NB4 (cell line): ENCODE measurements at regions not wholly inside any gene's neighbourhood (a gene's known extent, or its start where the extent isn't known, plus 50 kb on each side); places are given as distances from the start of the nearest gene placed in this dataset.

ENCODE experiments used
- MYC ChIP-seq: IDR thresholded peaks from 2 replicates; pipeline ENCODE4 v1.6.1; 2011; ENCODE audit warnings: low read depth, low read length
- POLR2A ChIP-seq: IDR thresholded peaks from 2 replicates; pipeline ENCODE4 v1.6.1; 2011; ENCODE audit warnings: mild to moderate bottlenecking; ENCODE audit not compliant: insufficient read length; ENCODE audit errors: extremely low read depth
- TF ChIP-seq, protein P1 (sequence below): IDR thresholded peaks from one replicate; pipeline ENCODE4 v1.5.1; 2012; ENCODE audit warnings: low read depth, low read length
- TF ChIP-seq, protein P2 (sequence below): IDR thresholded peaks from 2 replicates; pipeline ENCODE4 v1.6.1; 2011; ENCODE audit warnings: low read depth, low read length

DNA sequence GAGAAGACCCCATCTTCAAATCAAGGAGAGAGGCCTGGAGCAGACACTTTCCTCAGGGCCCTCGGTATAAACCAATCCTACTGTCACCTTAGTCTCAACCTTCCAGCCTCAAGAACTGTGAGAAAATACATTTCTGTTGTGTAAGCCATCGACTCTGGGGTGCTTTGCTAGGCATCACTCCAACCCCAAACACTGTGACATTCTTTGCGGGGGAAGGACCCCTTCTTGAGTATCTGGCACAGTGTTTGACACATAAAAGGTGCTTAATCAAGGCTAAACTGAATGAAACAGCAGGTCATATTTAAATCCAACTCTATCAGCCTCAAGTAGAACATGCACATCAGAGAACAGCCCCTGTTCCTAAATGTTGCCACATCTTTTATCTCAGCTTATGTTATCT is 558.1 kb downstream of the INSC start:
- TF ChIP-seq, protein P1, sequence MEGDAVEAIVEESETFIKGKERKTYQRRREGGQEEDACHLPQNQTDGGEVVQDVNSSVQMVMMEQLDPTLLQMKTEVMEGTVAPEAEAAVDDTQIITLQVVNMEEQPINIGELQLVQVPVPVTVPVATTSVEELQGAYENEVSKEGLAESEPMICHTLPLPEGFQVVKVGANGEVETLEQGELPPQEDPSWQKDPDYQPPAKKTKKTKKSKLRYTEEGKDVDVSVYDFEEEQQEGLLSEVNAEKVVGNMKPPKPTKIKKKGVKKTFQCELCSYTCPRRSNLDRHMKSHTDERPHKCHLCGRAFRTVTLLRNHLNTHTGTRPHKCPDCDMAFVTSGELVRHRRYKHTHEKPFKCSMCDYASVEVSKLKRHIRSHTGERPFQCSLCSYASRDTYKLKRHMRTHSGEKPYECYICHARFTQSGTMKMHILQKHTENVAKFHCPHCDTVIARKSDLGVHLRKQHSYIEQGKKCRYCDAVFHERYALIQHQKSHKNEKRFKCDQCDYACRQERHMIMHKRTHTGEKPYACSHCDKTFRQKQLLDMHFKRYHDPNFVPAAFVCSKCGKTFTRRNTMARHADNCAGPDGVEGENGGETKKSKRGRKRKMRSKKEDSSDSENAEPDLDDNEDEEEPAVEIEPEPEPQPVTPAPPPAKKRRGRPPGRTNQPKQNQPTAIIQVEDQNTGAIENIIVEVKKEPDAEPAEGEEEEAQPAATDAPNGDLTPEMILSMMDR = no peak
- TF ChIP-seq POLR2A (no peak), MYC (no peak)
- TF ChIP-seq, protein P2, sequence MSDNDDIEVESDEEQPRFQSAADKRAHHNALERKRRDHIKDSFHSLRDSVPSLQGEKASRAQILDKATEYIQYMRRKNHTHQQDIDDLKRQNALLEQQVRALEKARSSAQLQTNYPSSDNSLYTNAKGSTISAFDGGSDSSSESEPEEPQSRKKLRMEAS = no peak
